Hepatocyte (in vitro differentiated cells): ENCODE measurements at regions not wholly inside any gene's neighbourhood (a gene's known extent, or its start where the extent isn't known, plus 50 kb on each side); places are given as distances from the start of the nearest gene placed in this dataset.

ENCODE experiments used
- EZH2phosphoT487 ChIP-seq: fragments of 200-600 bp; sonication (generic); IDR thresholded peaks from one replicate; pipeline ENCODE4 v1.6.1; 2018; ENCODE audit warnings: antibody characterized with exemption, mild to moderate bottlenecking, low read depth, moderate library complexity; ENCODE audit not compliant: unreplicated experiment, severe bottlenecking
- TF ChIP-seq, protein P1 (sequence below): fragments of 200-600 bp; sonication (generic); IDR thresholded peaks from 2 replicates; pipeline ENCODE4 v1.5.1; 2016; ENCODE audit warnings: antibody characterized with exemption, mild to moderate bottlenecking; ENCODE audit not compliant: poor library complexity

DNA sequence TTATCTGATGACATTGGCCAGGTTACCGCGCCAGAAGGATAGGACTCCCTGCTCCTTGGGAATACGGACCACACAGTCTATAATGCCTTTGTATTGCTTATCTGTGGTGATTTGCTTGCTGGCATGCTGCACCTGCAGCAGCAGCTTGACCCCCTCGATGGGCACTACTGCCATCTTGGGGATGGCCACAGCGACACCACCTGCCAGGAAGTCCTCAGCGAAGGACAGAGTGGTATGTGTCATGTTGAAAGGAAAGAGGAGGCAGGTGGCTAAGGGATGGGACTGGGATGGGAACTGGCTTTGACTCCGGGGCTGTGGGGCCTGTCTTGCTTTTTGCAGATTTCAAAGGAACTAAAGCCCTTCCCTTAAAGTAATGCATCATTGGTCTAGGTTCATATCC, 50.3 kb upstream of the ACO1 start:
- TF ChIP-seq, protein P1, sequence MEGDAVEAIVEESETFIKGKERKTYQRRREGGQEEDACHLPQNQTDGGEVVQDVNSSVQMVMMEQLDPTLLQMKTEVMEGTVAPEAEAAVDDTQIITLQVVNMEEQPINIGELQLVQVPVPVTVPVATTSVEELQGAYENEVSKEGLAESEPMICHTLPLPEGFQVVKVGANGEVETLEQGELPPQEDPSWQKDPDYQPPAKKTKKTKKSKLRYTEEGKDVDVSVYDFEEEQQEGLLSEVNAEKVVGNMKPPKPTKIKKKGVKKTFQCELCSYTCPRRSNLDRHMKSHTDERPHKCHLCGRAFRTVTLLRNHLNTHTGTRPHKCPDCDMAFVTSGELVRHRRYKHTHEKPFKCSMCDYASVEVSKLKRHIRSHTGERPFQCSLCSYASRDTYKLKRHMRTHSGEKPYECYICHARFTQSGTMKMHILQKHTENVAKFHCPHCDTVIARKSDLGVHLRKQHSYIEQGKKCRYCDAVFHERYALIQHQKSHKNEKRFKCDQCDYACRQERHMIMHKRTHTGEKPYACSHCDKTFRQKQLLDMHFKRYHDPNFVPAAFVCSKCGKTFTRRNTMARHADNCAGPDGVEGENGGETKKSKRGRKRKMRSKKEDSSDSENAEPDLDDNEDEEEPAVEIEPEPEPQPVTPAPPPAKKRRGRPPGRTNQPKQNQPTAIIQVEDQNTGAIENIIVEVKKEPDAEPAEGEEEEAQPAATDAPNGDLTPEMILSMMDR: no peak
- no peak for TF ChIP-seq EZH2phosphoT487
